Epithelial cell of esophagus (primary cell): ENCODE measurements at regions not wholly inside any gene's neighbourhood (a gene's known extent, or its start where the extent isn't known, plus 50 kb on each side); places are given as distances from the start of the nearest gene placed in this dataset.

ENCODE experiments used
- DNase-seq: peaks from one replicate; pipeline ENCODE4 v3.0.0; 2010; ENCODE audit warnings: low read depth
- H3K4me3 ChIP-seq: 2 replicates; pipeline ENCODE4 v1.5.1; 2011; ENCODE audit warnings: mild to moderate bottlenecking, low read length, control low read depth
- TF ChIP-seq, protein P1 (sequence below): IDR thresholded peaks from 2 replicates; pipeline ENCODE4 v1.5.1; 2011; ENCODE audit warnings: low read depth, mild to moderate bottlenecking, low read length, control low read depth, inconsistent platforms; ENCODE audit not compliant: insufficient read depth; ENCODE audit errors: missing control alignments

DNA sequence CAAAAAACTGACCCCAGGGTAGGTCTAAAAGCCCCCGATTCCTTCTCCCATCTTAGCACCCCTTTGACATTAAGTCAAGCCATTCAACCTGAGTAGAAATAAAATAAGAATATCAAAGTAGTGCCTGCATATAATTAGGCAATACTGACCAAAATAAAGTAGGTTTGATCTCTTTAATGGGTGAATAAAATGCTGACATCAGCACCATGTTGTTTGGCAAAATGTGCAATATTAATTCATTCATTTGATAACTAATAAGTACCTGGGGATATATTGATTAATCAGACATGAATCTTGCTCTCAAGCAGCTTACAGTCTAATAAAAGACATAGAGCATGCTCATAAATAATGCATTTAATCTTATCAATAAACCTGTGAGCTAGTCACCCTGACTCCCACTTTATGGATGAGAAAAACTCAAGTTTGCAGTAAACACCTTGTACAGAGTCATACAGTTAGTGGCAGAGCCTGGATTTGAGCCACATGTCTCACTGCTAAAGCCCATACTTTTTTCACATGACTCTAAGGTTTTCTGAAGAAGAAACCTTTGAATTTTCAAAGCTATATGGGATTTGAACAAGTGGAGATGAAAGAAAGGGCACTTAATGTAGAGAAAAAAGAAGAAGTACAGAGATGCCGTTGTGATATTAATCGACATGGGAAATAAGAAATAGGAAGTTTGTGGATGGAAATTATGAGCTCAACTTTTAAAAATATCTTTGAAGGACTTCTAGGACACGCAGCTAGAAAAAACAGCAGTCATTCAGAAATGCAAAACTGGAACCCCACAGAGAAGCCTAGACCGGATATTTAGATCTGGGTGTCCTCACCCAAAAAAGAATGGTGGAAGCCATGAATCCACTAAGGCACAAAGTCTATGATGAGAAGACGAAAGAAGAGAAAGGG lies 183.9 kb downstream of the TOMM20 start:
- no peak overlapping the region for H3K4me3 ChIP-seq
- DNase-seq = no peak
- TF ChIP-seq, protein P1, sequence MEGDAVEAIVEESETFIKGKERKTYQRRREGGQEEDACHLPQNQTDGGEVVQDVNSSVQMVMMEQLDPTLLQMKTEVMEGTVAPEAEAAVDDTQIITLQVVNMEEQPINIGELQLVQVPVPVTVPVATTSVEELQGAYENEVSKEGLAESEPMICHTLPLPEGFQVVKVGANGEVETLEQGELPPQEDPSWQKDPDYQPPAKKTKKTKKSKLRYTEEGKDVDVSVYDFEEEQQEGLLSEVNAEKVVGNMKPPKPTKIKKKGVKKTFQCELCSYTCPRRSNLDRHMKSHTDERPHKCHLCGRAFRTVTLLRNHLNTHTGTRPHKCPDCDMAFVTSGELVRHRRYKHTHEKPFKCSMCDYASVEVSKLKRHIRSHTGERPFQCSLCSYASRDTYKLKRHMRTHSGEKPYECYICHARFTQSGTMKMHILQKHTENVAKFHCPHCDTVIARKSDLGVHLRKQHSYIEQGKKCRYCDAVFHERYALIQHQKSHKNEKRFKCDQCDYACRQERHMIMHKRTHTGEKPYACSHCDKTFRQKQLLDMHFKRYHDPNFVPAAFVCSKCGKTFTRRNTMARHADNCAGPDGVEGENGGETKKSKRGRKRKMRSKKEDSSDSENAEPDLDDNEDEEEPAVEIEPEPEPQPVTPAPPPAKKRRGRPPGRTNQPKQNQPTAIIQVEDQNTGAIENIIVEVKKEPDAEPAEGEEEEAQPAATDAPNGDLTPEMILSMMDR = no peak

DNA sequence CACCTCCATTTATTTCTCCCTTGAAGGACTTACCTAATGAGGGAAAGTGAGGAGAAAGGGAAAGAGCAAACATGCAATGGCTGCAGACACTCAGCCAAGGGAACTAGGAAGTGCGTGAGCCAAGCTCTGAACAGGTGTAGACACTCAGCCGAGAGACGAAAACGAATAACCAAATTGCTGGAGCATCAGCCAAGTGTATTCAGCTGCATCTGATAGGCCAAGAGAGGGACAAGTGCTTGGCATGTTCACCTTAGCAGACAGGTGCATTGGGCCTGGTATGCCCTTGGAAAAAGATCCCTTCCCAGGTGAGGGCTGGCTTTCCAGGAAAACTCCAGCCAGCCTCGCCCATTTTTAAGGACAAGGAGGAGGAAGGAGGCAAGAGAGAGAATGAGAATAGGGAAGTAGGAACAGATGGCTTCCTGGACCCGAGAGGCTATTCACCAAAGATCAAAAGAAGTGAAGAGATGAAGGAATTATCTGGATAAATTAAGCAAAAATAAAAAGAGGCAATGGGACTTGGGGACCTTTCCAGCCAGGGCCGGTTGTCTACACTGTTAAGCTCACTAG lies 184.7 kb downstream of the TOMM20 start:
- TF ChIP-seq, protein P1 = no peak
- no peak for DNase-seq
- no peak overlapping the region for H3K4me3 ChIP-seq

DNA sequence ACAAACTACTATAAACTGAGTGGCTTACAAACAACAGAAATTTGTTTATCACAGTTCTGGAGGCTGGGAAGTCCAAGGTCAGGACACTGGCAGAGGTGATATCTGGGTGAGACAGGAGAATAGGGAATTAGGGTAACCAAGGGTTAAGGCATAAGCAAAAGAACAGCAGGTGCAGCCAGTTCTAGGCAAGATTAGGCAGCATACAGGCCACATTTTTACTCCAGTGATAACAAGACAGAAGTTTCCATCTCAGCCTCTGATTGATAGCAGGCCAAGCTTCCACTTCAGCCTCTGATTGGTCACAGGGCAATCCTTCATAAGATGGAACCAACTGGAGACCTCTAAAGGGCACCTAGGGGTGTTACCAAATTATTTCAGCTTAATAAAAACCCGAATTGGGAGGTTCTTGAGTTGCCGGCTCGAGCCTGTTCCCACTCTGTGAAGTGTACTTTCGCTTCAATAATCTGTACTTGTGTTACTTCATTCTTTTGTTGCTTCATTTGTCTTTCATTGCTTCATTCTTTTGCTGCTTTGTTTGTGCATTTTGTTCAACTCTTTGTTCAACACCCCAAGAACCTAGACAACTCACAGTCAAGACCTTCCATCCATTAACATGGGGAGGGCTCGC lies 185.6 kb downstream of the TOMM20 start:
- TF ChIP-seq, protein P1 = no peak
- no peak overlapping the region for H3K4me3 ChIP-seq
- no peak for DNase-seq

DNA sequence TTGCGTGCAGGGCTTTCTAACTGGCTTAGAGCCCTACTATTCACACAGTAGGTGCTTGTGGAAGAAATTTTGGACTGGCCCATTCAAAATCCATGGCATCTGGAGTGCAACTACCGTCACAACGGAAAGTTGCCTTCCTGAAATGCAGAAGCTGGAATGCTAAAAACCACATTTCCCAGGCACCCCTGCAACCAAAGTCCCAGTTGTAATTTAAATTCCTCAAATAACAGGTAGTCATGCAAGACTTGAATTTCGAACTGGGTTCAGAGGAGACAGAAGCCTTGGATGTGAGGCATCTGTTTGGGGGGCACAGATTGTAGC lies 186.7 kb downstream of the TOMM20 start:
- TF ChIP-seq, protein P1 = no peak
- DNase-seq = no peak
- H3K4me3 ChIP-seq = no peak overlapping the region

DNA sequence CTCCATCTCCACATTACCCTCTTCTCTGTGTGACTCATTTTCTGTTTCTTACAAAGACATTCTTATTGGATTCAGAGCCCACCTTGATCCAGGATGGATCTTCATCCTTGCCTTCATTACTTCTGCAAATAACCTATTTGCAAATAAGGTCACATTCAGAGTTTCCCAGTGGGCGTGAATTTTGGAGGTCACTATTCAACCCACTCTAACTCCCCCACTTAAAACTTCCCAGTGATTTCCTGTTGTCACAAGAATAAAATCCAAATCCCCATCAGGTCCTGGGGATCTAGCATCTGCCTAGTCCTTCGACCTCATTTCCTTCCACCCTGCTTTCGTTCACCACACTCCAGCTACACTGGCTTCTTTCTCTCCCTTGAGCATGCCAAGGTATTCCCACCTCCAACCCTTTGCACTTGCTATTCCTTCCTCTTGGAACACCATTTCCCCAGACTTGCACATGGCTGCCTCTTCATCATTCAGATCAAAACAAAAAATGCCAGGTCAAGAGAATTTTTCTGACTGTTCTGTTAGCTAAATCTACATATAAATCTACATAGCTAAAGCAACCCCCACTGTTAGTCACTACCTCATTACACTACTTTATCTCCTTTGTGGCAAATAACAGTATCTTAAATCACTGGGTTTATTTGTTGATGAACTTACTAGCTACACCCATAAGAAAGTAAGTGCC lies 187.2 kb downstream of the TOMM20 start:
- no peak for DNase-seq

DNA sequence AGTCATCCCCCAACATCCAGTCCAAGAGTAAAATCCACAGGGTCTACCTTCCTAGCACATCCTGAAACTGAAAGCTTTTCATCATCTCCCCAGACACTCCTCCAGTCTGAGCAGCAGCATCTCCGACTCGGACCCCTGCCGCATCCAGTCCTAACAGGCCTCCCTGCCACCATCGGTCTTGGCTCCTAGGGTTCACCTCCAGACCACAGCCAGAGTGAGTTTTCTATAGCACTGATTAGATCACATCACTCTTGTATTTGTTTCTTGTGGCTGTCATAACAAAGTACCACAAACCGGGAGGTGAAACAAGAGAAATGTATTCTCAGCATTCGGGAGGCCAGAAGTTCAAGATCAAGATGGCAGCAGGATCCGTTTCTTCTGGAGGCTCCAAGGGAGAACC lies 187.8 kb downstream of the TOMM20 start:
- DNase-seq = no peak
- TF ChIP-seq, protein P1 = no peak
- no peak overlapping the region for H3K4me3 ChIP-seq

More for the DNA sequence above, 187.2 kb downstream of the TOMM20 start:
- TF ChIP-seq, protein P1 = no peak
- H3K4me3 ChIP-seq = no peak overlapping the region
